ENCODE measurements at regions not wholly inside any gene's neighbourhood (a gene's known extent, or its start where the extent isn't known, plus 50 kb on each side); places are given as distances from the start of the nearest gene placed in this dataset.

DNA sequence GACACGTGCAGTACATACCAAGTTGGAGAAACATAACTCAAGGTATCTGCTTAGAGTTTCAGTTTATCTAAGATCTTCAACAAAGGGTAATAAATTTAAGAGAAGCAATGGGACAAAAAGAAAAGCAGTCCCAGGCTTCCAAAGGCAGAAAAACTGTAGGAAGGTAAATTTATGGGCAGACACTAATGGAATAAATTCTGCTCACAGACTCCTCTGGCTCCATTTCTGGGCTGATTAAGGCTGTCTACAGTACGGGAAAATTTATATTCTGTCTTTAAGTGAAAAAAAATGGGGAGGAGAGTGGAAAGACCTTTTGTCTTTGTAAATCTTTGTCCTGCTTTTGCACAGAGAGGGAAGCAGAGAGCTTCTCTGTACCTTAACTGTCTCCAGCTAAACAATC is 587.5 kb upstream of the IGFBP3 start:
- TF ChIP-seq SIX5 (IDR thresholded peaks at IDR 0.05; ENCODE audit: low read depth, low read length, severe bottlenecking) (no peak), RCOR1 (conservative IDR thresholded peaks at IDR 0.05; ENCODE audit: low read depth, low read length) (no peak), POLR2AphosphoS5 (IDR thresholded peaks at IDR 0.05; ENCODE audit: low read length) (no peak)
